GM23248 (cell line): ENCODE measurements at regions not wholly inside any gene's neighbourhood (a gene's known extent, or its start where the extent isn't known, plus 50 kb on each side); places are given as distances from the start of the nearest gene placed in this dataset.
"Not testable (repeated sequence)": the region's sequence is repeated elsewhere in the genome, so short reads cannot be mapped to it uniquely, and the experiment has no call there.

Experiments
- DNase-seq: peaks from one replicate; pipeline ENCODE4 v3.0.0-alpha.2; 2015
- H2AFZ ChIP-seq: fragments of 200-600 bp; sonication (generic); 2 replicates; pipeline ENCODE4 v1.6.1; 2016; ENCODE audit warnings: antibody characterized with exemption
- H3F3A ChIP-seq: fragments of 200-600 bp; sonication (generic); 2 replicates; pipeline ENCODE4 v1.6.1; 2016; ENCODE audit warnings: mild to moderate bottlenecking, antibody characterized with exemption, mixed run types; ENCODE audit not compliant: insufficient read depth
- H3K27ac ChIP-seq: fragments of 200-600 bp; sonication (generic); 2 replicates; pipeline ENCODE4 v1.5.1; 2016; ENCODE audit warnings: mild to moderate bottlenecking
- H3K27me3 ChIP-seq: fragments of 200-600 bp; sonication (generic); replicated peaks from 2 replicates; pipeline ENCODE4 v1.6.1; 2016; ENCODE audit warnings: mild to moderate bottlenecking; ENCODE audit not compliant: insufficient read depth
- H3K36me3 ChIP-seq: fragments of 200-600 bp; sonication (generic); 2 replicates; pipeline ENCODE4 v1.6.1; 2016; ENCODE audit warnings: low read depth, mild to moderate bottlenecking
- H3K4me1 ChIP-seq: fragments of 200-600 bp; sonication (generic); 2 replicates; pipeline ENCODE4 v1.6.1; 2016; ENCODE audit warnings: mild to moderate bottlenecking; ENCODE audit not compliant: insufficient read depth
- H3K4me2 ChIP-seq: fragments of 200-600 bp; sonication (generic); one replicate; pipeline ENCODE4 v1.6.1; 2016; ENCODE audit warnings: mild to moderate bottlenecking; ENCODE audit not compliant: unreplicated experiment
- H3K4me3 ChIP-seq: fragments of 200-600 bp; sonication (generic); 2 replicates; pipeline ENCODE4 v1.5.1; 2016; ENCODE audit warnings: mild to moderate bottlenecking
- H3K79me2 ChIP-seq: fragments of 200-600 bp; sonication (generic); 2 replicates; pipeline ENCODE4 v1.6.1; 2016; ENCODE audit warnings: mild to moderate bottlenecking; ENCODE audit not compliant: insufficient read depth
- H3K9ac ChIP-seq: fragments of 200-600 bp; sonication (generic); 2 replicates; pipeline ENCODE4 v1.6.1; 2016; ENCODE audit warnings: mild to moderate bottlenecking
- H3K9me2 ChIP-seq: fragments of 200-600 bp; sonication (generic); 2 replicates; pipeline ENCODE4 v1.6.1; 2016; ENCODE audit warnings: mixed run types, mild to moderate bottlenecking, moderate library complexity; ENCODE audit not compliant: insufficient read depth
- H3K9me3 ChIP-seq: fragments of 200-600 bp; sonication (generic); one replicate; pipeline ENCODE4 v1.6.1; 2017; ENCODE audit warnings: low read depth
- H4K20me1 ChIP-seq: fragments of 200-600 bp; sonication (generic); 2 replicates; pipeline ENCODE4 v1.6.0; 2016; ENCODE audit not compliant: insufficient read depth
- EZH2 ChIP-seq: fragments of 200-600 bp; sonication (generic); IDR thresholded peaks from 2 replicates; pipeline ENCODE4 v1.6.1; 2018; ENCODE audit warnings: antibody characterized with exemption, mild to moderate bottlenecking; ENCODE audit not compliant: insufficient read depth, poor library complexity, severe bottlenecking
- EZH2phosphoT487 ChIP-seq: fragments of 200-600 bp; sonication (generic); IDR thresholded peaks from 2 replicates; pipeline ENCODE4 v1.6.1; 2018; ENCODE audit warnings: antibody characterized with exemption, moderate library complexity, mild to moderate bottlenecking, low read depth; ENCODE audit not compliant: insufficient read depth
- WGBS, 2 experiments: methylation state at CpG; one replicate each; pipeline ENCODE4 v1.1.6; 2015 to 2017; ENCODE audit warnings: low lambda C conversion rate in 2 of 2, low coverage in 1 of 2; ENCODE audit errors: missing lambda C conversion rate in 2 of 2; 5-methylcytosine and 5-hydroxymethylcytosine counted together
- in situ Hi-C: fragments of 300-500 bp; cut with MboI; formaldehyde crosslinking; loops from 2 replicates; pipeline ENCODE4 v1.15.0; 2020

- 96 to 98% methylated on average over 8 of the region's 8 CpGs for WGBS, 2 experiments
- H3K4me3 ChIP-seq, H3K9me2 ChIP-seq, H3K9me3 ChIP-seq, H3K9ac ChIP-seq, DNase-seq, H3K27me3 ChIP-seq, H3K36me3 ChIP-seq, H3K27ac ChIP-seq, H3F3A ChIP-seq, H3K4me2 ChIP-seq, H3K79me2 ChIP-seq, H3K4me1 ChIP-seq, H4K20me1 ChIP-seq, H2AFZ ChIP-seq, in situ Hi-C loops: not testable (repeated sequence)
Measured at GRCh38 chr7:66489065-66489464, 139.6 kb upstream of the KCTD7 start.

- H3K9ac ChIP-seq, H3K27me3 ChIP-seq, in situ Hi-C loops, H4K20me1 ChIP-seq, H3K79me2 ChIP-seq, H3K27ac ChIP-seq, H3F3A ChIP-seq, H3K4me3 ChIP-seq, H3K4me2 ChIP-seq, H3K4me1 ChIP-seq, H3K9me3 ChIP-seq, H3K36me3 ChIP-seq, H2AFZ ChIP-seq, H3K9me2 ChIP-seq: not testable (repeated sequence)
- DNase-seq: peak; percentile 38
- WGBS, 2 experiments: 24 to 25% methylated on average over 2 of the region's 2 CpGs
Measured at GRCh38 chr7:66489741-66490140, 138.9 kb upstream of the KCTD7 start.

- H3K9me3 ChIP-seq, in situ Hi-C loops, H3K4me1 ChIP-seq, H3K27me3 ChIP-seq, H3F3A ChIP-seq, H3K4me2 ChIP-seq, H4K20me1 ChIP-seq, H3K9ac ChIP-seq, H3K27ac ChIP-seq, H2AFZ ChIP-seq, H3K36me3 ChIP-seq, H3K4me3 ChIP-seq, H3K79me2 ChIP-seq, DNase-seq, H3K9me2 ChIP-seq: not testable (repeated sequence)
- 86 to 88% methylated on average over 6 to 11 of the region's 11 CpGs for WGBS, 2 experiments
Measured at GRCh38 chr7:66490979-66491378, 137.7 kb upstream of the KCTD7 start.

GRCh38 chr7:66492405-66492804, 136.3 kb upstream of the KCTD7 start:
- in situ Hi-C loops, H4K20me1 ChIP-seq, DNase-seq, H3K9me3 ChIP-seq, H3K4me1 ChIP-seq, H3F3A ChIP-seq, H3K9me2 ChIP-seq, H3K79me2 ChIP-seq, H3K27me3 ChIP-seq, H3K36me3 ChIP-seq: not testable (repeated sequence)
- Histone ChIP-seq H3K4me3 (peak overlapping the region; percentile 74), H3K9ac (peak overlapping the region; percentile 90; the same call in 1 of the 2 replicates), H3K27ac (peak overlapping the region; percentile 83), H3K4me2 (peak overlapping the region; percentile 79), H2AFZ (peak overlapping the region; percentile 77)
- WGBS, 2 experiments: 85 to 91% methylated on average over 7 of the region's 7 CpGs

GRCh38 chr7:66493235-66494205, 135.2 kb upstream of the KCTD7 start:
- H3K4me3 ChIP-seq: peak overlapping the region; percentile 74
- WGBS, 2 experiments: 1 to 2% methylated on average over 65 to 66 of the region's 68 CpGs
- no peaks in the 10 kb centered on the region for H3K4me1 ChIP-seq
- no peaks in the 10 kb centered on the region for H3K9me2 ChIP-seq
- peak overlapping the region; percentile 79 for H3K4me2 ChIP-seq
- no peaks in the 10 kb centered on the region for H3K27me3 ChIP-seq
- peak overlapping the region; percentile 77 for H2AFZ ChIP-seq
- no peaks in the 10 kb centered on the region for H3K36me3 ChIP-seq
- no peaks in the 10 kb centered on the region for H3K79me2 ChIP-seq
- 0 out of 2 replicates have a peak, but pooled peaks cover 4% of the 10 kb centered on the region for H3F3A ChIP-seq
- no peak for TF ChIP-seq EZH2phosphoT487
- TF ChIP-seq EZH2: no peak
- H3K27ac ChIP-seq: peak overlapping the region; percentile 83
- no peaks in the 10 kb centered on the region for H3K9me3 ChIP-seq
- peak; percentile 100 for DNase-seq
- peak overlapping the region; percentile 90 for H3K9ac ChIP-seq
- in situ Hi-C loops: no loop called here
- H4K20me1 ChIP-seq: no peaks in the 10 kb centered on the region
